Activated CD4-positive, alpha-beta T cell treated with anti-CD3 and anti-CD28 coated beads, Interleukin-2, amount 10 ng/mL, durations not matched to agents 24 days and 14 days (primary cell): ENCODE measurements at regions not wholly inside any gene's neighbourhood (a gene's known extent, or its start where the extent isn't known, plus 50 kb on each side); places are given as distances from the start of the nearest gene placed in this dataset.

Experiments used
- DNase-seq: peaks from one replicate; pipeline ENCODE4 v3.0.0; 2022
- H3K27ac Mint-ChIP-seq: one replicate; pipeline ENCODE4 v1.8.0; 2022; ENCODE audit warnings: mild to moderate bottlenecking, mixed read lengths
- H3K27me3 Mint-ChIP-seq: one replicate; pipeline ENCODE4 v1.8.0; 2022; ENCODE audit warnings: mixed read lengths
- H3K36me3 Mint-ChIP-seq: one replicate; pipeline ENCODE4 v1.8.0; 2022; ENCODE audit warnings: low read depth, mild to moderate bottlenecking, mixed read lengths
- H3K4me1 Mint-ChIP-seq: one replicate; pipeline ENCODE4 v1.8.0; 2021; ENCODE audit warnings: mixed read lengths
- H3K4me3 Mint-ChIP-seq: one replicate; pipeline ENCODE4 v1.8.0; 2022; ENCODE audit warnings: mild to moderate bottlenecking, moderate library complexity, mixed read lengths
- H3K9me3 Mint-ChIP-seq: one replicate; pipeline ENCODE4 v1.8.0; 2021; ENCODE audit warnings: mixed read lengths
- intact Hi-C: fragments of 100-400 bp; cut with micrococcal nuclease; formaldehyde crosslinking; loops from one replicate; pipeline ENCODE4 v1.15.1; 2023

DNA sequence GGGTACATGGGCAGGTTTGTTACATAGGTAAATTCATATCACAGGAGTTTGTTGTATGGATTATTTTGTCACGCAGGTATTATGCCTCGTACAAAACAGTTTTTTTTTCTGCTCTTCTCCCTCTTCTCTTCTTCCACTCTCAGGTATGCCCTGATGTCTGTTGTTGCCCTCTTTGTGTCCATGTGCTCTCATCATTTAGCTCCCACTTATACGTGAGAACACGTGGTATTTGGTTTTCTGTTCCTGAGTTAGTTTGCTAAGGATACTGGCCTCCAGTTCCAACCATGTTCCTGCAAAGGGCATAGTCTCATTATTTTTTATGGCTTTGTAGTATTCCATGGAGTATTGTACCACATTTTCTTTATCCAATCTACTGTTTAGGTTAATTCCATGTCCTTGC, 65.7 kb downstream of the UNC5CL start:
- H3K36me3 Mint-ChIP-seq: no peaks in the 10 kb centered on the region
- no peak overlapping the region for H3K4me3 Mint-ChIP-seq
- no peaks in the 10 kb centered on the region for H3K4me1 Mint-ChIP-seq
- no peak for DNase-seq
- intact Hi-C loops: no loop called here
- no peak overlapping the region for H3K27ac Mint-ChIP-seq
- peaks cover 49% of the 10 kb centered on the region for H3K27me3 Mint-ChIP-seq
- no peaks in the 10 kb centered on the region for H3K9me3 Mint-ChIP-seq

DNA sequence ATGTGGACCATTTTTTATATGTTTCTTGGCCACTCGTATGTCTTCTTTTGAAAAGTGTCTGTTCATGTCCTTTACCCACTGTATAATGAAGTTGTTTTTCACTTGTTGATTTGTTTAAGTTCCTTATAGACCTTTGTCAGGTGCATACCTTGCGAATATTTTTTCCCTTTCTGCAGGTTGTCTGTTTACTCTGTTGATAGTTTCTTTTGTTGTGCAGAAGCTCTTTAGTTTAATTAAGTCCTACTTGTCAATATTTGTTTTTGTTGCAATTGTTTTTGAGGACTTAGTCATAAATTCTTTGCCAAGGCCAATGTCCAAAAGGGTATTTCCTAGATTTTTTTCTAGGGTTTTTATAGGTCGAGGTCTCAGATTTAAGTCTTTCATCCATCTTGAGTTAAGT, 66.2 kb downstream of the UNC5CL start:
- no peaks in the 10 kb centered on the region for H3K4me1 Mint-ChIP-seq
- DNase-seq: no peak
- intact Hi-C loops: no loop called here
- no peak overlapping the region for H3K4me3 Mint-ChIP-seq
- H3K9me3 Mint-ChIP-seq: no peaks in the 10 kb centered on the region
- H3K27ac Mint-ChIP-seq: no peak overlapping the region
- H3K27me3 Mint-ChIP-seq: peaks cover 49% of the 10 kb centered on the region
- no peaks in the 10 kb centered on the region for H3K36me3 Mint-ChIP-seq

DNA sequence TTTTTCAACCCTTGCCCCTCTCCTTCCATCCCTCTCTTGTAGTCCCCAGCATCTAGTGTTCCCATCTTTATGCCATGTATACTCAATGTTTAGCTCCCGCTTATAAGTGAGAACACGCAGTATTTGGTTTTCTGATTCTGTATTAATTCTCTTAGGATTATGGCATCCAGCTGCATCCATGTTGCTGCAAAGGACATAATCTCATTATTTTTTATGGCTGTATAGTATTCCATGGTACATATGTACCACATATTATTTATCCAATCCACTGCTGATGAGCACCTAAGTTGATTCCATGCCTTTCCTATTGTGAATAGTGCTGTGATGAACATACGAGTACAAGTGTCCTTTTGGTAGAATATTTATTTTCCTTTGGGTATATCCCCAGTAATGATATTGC, 66.8 kb downstream of the UNC5CL start:
- intact Hi-C loops: no loop called here
- Mint-ChIP-seq H3K9me3 (no peaks in the 10 kb centered on the region), H3K4me3 (no peak overlapping the region), H3K27ac (no peak overlapping the region), H3K4me1 (no peaks in the 10 kb centered on the region), H3K36me3 (no peaks in the 10 kb centered on the region), H3K27me3 (peaks cover 43% of the 10 kb centered on the region)
- DNase-seq: no peak

DNA sequence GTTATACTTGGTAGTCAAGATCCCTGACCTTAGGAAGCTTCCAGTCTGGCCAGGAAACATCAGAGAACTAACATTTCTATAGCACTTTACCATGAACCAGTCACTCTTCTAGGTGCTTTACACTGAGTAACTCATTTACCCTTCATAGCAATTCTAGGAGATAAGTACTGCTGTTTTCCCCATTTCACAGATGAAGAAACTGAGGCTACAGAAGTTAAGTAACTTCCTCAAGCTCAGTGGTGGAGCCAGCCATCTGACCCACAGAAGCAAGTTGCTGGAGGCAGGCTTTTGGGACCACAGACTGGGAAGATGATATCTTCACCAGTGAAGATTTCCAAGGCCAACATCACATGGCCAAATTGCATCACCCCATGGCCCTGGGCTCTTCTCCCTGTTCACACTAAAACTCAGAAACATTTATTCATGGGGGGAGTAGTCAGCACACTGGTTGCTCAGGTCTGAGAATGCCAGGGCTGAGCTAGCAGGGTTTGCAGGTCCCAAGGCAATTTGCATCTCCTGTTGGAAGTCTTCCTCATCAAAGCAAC, 70.3 kb downstream of the UNC5CL start:
- Mint-ChIP-seq H3K36me3 (no peaks in the 10 kb centered on the region), H3K9me3 (no peaks in the 10 kb centered on the region), H3K4me1 (no peaks in the 10 kb centered on the region), H3K4me3 (no peak overlapping the region), H3K27ac (no peak overlapping the region), H3K27me3 (peaks cover 15% of the 10 kb centered on the region)
- intact Hi-C loops: no loop called here
- no peak for DNase-seq

DNA sequence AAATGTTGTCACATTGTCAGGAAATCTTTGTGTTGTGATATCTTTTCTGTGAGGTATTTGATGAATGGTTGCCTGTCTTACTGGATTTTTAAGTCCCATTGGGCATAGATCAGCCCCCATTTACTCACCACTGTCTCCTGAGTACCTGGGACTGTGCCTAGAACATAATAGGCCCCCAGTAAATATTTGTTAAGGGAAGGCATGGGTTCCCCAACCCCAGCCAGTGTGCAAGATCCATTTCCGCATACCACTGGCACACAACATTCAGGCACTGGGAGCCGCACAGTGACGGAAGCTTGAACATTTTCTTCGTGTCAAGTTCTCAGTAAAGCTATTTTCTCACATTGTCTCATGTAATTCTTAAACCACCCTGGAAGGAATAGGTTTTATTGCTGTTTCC, 72.2 kb downstream of the UNC5CL start:
- Mint-ChIP-seq H3K4me3 (no peak overlapping the region), H3K27ac (no peak overlapping the region), H3K4me1 (peaks cover 9% of the 10 kb centered on the region), H3K9me3 (no peaks in the 10 kb centered on the region), H3K27me3 (peaks cover 11% of the 10 kb centered on the region), H3K36me3 (no peaks in the 10 kb centered on the region)
- no peak for DNase-seq
- intact Hi-C loops: no loop called here

DNA sequence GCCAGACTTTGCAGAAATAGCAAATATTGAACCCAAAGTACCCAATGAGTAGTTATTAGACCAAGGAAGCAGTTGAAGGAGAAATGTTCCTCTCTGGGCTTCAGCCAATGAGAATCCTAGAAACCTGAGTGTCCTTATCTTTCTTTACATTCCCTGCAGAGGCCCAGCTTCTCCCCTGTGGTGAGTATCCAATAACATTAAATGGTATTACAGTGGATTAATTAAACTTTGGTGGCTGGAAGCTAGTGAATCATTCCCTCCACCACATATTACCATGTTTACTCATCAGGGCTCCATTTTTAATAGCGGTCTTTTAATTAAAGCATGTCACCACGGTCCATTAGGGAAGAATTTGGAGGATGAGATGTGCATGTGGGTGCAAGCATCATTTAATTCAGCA, 74.0 kb downstream of the UNC5CL start:
- Mint-ChIP-seq H3K9me3 (no peaks in the 10 kb centered on the region), H3K27me3 (peaks cover 9% of the 10 kb centered on the region), H3K4me3 (no peak overlapping the region), H3K27ac (no peak overlapping the region), H3K4me1 (peaks cover 17% of the 10 kb centered on the region), H3K36me3 (no peaks in the 10 kb centered on the region)
- intact Hi-C loops: no loop called here
- no peak for DNase-seq

DNA sequence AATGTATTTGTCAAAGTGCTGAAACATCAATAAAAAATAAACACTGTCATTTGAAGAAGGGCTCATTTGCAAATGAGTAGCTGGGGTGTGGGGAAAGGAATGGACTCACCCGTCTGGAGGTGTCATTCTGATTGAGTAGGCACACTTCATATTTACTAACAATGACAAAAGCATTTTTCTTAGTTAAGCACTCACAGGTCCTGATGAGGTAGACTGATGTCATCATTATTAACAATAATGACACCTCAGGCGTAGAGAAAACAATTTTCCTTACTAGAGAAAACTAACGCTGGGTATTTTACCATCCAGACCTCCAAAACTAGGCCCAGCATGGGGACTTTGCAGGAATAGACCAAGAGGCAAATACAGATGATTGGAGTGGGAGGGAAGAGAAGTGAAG, 76.0 kb downstream of the UNC5CL start:
- no peak for DNase-seq
- Mint-ChIP-seq H3K36me3 (no peaks in the 10 kb centered on the region), H3K9me3 (no peaks in the 10 kb centered on the region), H3K27ac (no peak overlapping the region), H3K27me3 (peaks cover 4% of the 10 kb centered on the region), H3K4me1 (peaks cover 17% of the 10 kb centered on the region), H3K4me3 (no peak overlapping the region)
- intact Hi-C loops: no loop called here

DNA sequence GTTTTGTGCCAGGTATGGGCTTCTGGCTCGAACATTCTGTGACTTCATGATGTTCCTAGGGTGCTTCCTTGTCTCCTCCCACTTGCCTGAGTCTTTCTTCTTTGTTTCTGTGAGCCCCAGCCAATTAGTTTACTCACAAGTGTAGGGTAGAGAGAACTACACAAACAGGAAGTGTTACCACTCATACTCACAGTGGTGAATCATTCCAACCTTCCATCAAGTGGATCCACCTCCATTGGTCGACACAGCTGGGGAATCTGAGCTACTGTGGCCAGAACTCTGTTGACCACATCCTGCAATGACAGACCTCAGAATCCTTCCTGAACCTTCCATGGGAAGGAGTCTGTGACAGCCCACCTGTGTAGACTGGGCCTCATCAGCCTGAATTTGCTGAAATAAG, 76.8 kb downstream of the UNC5CL start:
- H3K4me3 Mint-ChIP-seq: peak overlapping the region; percentile 27
- peaks cover 17% of the 10 kb centered on the region for H3K4me1 Mint-ChIP-seq
- DNase-seq: peak; percentile 78
- H3K9me3 Mint-ChIP-seq: no peaks in the 10 kb centered on the region
- peak overlapping the region; percentile 79 for H3K27ac Mint-ChIP-seq
- H3K27me3 Mint-ChIP-seq: peaks cover 2% of the 10 kb centered on the region
- intact Hi-C loops: no loop called here
- H3K36me3 Mint-ChIP-seq: no peaks in the 10 kb centered on the region

DNA sequence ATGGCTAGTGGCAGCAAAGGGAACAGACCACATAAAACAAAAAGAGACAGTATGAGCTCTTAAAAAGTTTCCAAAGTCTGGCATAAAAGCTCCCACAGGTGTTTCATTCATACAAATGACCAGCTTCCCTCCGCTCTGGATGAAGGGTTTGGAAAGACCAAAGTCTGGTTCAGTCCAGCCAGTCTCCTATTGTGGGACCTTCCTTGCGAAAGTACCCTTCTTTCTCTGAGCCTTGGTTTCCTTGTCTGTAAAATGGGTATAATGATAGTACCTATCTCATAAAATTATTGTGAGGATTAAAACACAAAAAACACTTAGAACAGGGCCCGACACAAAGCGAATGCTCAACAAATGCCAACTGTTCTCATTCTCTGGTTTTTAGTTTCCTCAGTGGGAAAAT, 77.2 kb downstream of the UNC5CL start:
- Mint-ChIP-seq H3K9me3 (no peaks in the 10 kb centered on the region), H3K36me3 (no peaks in the 10 kb centered on the region), H3K4me3 (peak overlapping the region; percentile 27), H3K4me1 (peaks cover 17% of the 10 kb centered on the region), H3K27me3 (peaks cover 2% of the 10 kb centered on the region), H3K27ac (peak overlapping the region; percentile 79)
- intact Hi-C loops: no loop called here
- no peak for DNase-seq

DNA sequence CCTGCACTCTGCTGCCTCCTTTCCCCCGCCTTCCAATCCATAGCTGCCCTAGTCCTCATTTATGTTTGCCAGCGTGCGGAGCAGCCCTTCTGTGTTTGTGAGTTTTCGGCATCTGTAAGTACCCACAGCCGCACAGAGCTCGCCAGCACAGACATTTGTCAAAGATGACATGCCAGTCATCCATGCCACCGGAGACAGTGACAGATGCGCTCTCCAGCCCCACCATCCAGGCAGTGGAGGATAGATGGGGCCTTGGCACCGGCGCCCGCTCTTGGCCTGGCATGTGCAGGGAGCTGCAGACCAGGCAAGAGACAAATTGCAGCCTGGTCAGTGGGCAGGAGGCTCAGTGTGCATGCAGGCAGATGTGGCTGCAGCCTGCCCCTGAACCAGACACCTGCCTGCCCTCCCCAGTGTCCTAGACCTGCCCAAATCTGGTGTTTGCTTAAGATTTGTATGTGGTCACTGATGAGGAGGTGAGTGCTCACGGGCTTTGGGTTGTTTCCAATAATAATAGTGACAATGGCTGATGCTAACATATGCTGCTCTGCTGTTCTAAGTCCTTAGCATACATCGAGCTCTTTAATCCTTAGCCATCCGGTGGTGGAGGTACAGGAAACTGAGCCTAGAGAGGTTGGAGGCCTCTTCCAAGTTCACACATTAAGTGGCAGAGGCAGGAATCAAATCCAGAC, 78.1 kb downstream of the UNC5CL start:
- intact Hi-C loops: no loop called here
- no peaks in the 10 kb centered on the region for H3K36me3 Mint-ChIP-seq
- no peaks in the 10 kb centered on the region for H3K9me3 Mint-ChIP-seq
- peaks cover 17% of the 10 kb centered on the region for H3K4me1 Mint-ChIP-seq
- H3K27ac Mint-ChIP-seq: no peak overlapping the region
- no peak overlapping the region for H3K4me3 Mint-ChIP-seq
- H3K27me3 Mint-ChIP-seq: peaks cover 5% of the 10 kb centered on the region
- DNase-seq: no peak

DNA sequence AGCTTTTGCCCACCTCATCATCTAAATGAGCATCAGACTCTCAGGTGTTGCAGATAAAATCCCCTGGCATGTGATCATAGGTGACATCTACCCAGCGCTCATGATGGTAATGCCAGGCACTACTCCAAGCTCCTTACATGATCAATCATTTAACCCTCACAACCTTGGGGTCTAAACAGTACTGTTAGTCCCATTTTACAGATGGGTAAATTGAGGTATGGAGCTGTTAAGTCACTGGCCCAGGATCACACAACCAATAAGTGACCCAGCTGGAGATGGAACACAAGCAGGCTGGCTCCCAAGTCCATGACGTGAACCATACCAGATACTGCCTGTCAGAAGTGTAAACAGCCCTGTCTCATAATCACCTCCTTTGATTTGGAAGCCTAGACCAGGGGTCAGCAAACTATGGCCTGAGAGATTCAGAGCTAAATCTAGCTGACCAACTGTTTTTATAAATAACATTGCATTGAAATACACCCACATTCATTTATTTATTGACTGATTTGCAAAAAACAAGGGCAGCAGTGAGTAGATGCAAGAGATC, 79.2 kb downstream of the UNC5CL start:
- H3K9me3 Mint-ChIP-seq: no peaks in the 10 kb centered on the region
- H3K27ac Mint-ChIP-seq: no peak overlapping the region
- H3K4me1 Mint-ChIP-seq: peaks cover 17% of the 10 kb centered on the region
- peaks cover 5% of the 10 kb centered on the region for H3K27me3 Mint-ChIP-seq
- DNase-seq: no peak
- intact Hi-C loops: no loop called here
- no peak overlapping the region for H3K4me3 Mint-ChIP-seq
- no peaks in the 10 kb centered on the region for H3K36me3 Mint-ChIP-seq

DNA sequence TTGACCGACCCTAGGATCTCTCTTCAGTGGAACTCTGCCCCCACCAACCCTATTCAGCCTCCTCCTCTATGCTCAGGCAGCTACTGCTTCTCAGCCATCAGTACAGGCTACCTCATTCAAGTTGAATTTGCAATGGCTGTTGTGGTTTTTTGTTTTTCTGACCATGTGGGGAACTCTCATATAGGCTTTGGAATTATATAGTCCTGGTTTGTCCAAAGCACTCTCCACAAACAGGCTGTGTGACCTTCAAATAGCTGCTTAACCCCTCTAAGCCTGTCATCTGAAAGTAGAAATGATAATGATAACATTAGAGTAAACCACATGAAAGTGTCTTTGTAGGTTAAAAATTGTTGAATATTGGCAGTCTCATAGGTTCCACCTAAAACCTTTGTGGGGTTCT, 80.3 kb downstream of the UNC5CL start:
- intact Hi-C loops: no loop called here
- Mint-ChIP-seq H3K27me3 (peaks cover 5% of the 10 kb centered on the region), H3K36me3 (no peaks in the 10 kb centered on the region), H3K27ac (no peak overlapping the region), H3K4me1 (peaks cover 17% of the 10 kb centered on the region), H3K9me3 (no peaks in the 10 kb centered on the region), H3K4me3 (no peak overlapping the region)
- no peak for DNase-seq

DNA sequence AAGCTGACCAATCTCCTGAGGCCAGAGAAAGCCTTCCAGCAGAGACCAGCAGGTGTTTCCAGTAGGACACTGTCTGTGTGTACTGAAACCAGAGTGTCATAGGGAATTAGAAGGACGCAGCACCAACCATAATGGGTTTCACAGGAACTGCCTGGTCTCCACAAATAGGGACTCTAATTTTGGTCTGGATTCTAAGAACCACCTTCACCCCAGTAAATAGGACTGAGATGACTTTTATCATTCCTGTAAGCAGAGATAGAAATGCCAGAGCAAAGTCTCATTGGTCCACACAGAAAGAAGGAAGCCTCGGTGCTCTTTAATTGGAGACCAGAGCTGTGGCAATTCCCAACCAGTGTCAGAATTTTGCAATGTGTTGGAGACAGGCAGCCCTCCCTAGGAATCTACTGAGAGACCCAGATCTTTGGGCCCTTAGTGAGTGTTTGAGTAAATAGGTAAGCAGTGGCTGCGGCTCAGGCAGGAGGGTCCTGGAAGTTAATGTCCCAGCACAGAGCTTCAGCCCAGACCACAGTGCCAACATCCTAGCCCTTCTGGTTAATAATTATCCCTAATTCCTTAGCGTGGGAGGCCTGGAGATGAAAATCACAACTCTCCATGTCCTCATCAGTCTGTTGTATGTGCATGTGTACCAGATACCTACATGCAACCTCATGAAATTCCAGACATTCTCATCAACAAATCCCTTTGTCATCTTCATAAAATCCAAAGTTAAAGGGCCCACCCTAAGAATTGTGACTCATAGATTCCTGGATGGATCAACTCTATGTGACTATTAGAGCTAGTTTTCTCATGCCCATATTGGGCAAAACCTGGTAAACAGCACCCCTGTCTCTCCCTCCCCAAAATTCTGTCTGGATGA, 81.2 kb downstream of the UNC5CL start:
- H3K9me3 Mint-ChIP-seq: no peaks in the 10 kb centered on the region
- H3K4me1 Mint-ChIP-seq: peaks cover 17% of the 10 kb centered on the region
- peaks cover 5% of the 10 kb centered on the region for H3K27me3 Mint-ChIP-seq
- no peak overlapping the region for H3K4me3 Mint-ChIP-seq
- no peaks in the 10 kb centered on the region for H3K36me3 Mint-ChIP-seq
- intact Hi-C loops: no loop called here
- H3K27ac Mint-ChIP-seq: no peak overlapping the region
- no peak for DNase-seq

DNA sequence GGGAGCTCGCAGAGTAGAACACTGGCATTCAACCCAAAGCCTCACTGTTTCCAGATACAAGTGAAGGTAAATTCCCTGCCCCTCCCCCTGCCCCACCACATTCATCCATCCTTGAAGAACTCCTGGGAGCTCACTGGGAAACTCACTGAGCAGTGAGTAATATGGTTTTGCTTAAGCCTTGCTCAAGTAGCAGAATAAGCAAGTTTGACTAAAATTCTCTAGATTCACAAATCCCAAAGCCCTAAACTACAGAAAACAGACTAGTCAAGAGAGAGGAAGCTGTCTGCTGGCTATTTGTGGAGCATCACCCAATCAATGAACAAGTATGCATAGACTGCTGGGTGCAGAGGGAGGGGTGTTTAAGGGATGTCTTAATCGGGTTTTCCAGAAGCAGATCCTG, 82.1 kb downstream of the UNC5CL start:
- no peak overlapping the region for H3K27ac Mint-ChIP-seq
- H3K36me3 Mint-ChIP-seq: no peaks in the 10 kb centered on the region
- intact Hi-C loops: no loop called here
- H3K4me3 Mint-ChIP-seq: no peak overlapping the region
- peaks cover 8% of the 10 kb centered on the region for H3K4me1 Mint-ChIP-seq
- no peak for DNase-seq
- no peaks in the 10 kb centered on the region for H3K9me3 Mint-ChIP-seq
- peaks cover 5% of the 10 kb centered on the region for H3K27me3 Mint-ChIP-seq
